GM19043 (cell line): ENCODE measurements at regions not wholly inside any gene's neighbourhood (a gene's known extent, or its start where the extent isn't known, plus 50 kb on each side); places are given as distances from the start of the nearest gene placed in this dataset.

Experiments used
- ATAC-seq: cut with Tn5 transposase; IDR thresholded peaks from one replicate; pipeline ENCODE4 v1.9.1; 2021; ENCODE audit warnings: low read depth; ENCODE audit not compliant: unreplicated experiment

- ATAC-seq: no peak
Observed at GRCh38 chr3:159928666-159929065, 60.0 kb upstream of the IL12A start.

GRCh38 chr3:159929171-159930141, 59.2 kb upstream of the IL12A start:
- peak; percentile 73 for ATAC-seq

GRCh38 chr3:159934216-159934615, 54.4 kb upstream of the IL12A start:
- no peak for ATAC-seq

- ATAC-seq: no peak
Observed at GRCh38 chr3:159936541-159936940, 52.1 kb upstream of the IL12A start.

- no peak for ATAC-seq
Observed at GRCh38 chr3:159937561-159938166, 51.0 kb upstream of the IL12A start.

- no peak for ATAC-seq
Observed at GRCh38 chr3:159938714-159939113, 49.9 kb upstream of the IL12A start.
